ENCODE measurements at regions not wholly inside any gene's neighbourhood (a gene's known extent, or its start where the extent isn't known, plus 50 kb on each side); places are given as distances from the start of the nearest gene placed in this dataset.
"Not testable (repeated sequence)": the region's sequence is repeated elsewhere in the genome, so short reads cannot be mapped to it uniquely, and the experiment has no call there.

DNA sequence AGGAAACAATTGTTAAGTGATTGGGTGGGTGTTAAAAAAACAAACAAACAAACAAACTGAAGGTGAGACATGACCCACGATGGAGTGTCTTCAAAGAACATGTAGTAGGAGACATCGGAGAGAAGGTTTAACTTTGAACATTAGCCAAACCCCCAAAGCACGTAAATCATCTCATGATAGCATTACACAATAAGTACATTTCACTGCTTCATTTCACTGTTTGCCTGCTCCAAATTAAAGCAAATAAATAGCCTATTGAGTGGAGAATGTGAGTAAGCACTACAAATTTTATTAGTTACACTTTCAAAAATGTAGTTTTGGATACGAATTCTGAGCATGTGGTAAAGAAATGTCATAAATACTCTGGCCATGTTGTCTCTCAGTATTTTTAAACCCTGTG is 287.0 kb downstream of the SI start:
- in situ Hi-C loops (cut with MboI; ENCODE audit: low sequenced_read_pairs, unreplicated experiment), result no loop called here

GRCh38 chr3:164784407-164784806 is 293.9 kb downstream of the SI start:
- in situ Hi-C loops (cut with MboI; ENCODE audit: low sequenced_read_pairs, unreplicated experiment); DNase-seq (ENCODE audit: low spot score): not testable (repeated sequence)

More for the DNA sequence above, 287.0 kb downstream of the SI start:
- DNase-seq (ENCODE audit: low spot score), result no peak
- TF ChIP-seq CTCF (IDR thresholded peaks at IDR 0.05; ENCODE audit: borderline replicate concordance, control extremely low read depth, extremely low read depth, insufficient read depth, missing control alignments), result no peak

- in situ Hi-C loops (cut with MboI; ENCODE audit: low sequenced_read_pairs, unreplicated experiment), result no loop called here
- DNase-seq (ENCODE audit: low spot score), result no peak
- no peak for TF ChIP-seq CTCF (IDR thresholded peaks at IDR 0.05; ENCODE audit: borderline replicate concordance, control extremely low read depth, extremely low read depth, insufficient read depth, missing control alignments)
Measured at GRCh38 chr3:164781755-164782154, 296.5 kb downstream of the SI start.

DNA sequence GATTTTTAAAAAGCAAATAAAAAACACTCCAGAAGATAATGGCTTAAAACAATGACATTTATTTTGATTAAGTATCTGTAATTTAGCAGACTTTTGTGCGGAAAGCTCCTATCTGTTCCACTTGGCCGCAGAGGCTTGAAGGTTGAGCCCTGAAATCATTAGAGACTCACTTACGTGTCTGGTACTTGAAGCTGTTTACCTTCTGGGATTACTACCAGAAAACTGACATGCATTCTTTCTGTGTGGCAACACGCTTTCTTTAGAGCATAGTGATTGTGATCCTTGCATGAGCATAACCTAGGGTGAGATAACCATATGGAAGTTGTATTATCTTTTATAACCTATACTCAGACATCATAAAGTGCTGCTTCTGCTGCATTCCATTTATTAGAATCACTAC is 298.5 kb downstream of the SI start:
- in situ Hi-C loops (cut with MboI; ENCODE audit: low sequenced_read_pairs, unreplicated experiment), result no loop called here
- DNase-seq (ENCODE audit: low spot score), result no peak
- TF ChIP-seq CTCF (IDR thresholded peaks at IDR 0.05; ENCODE audit: borderline replicate concordance, control extremely low read depth, extremely low read depth, insufficient read depth, missing control alignments), result no peak

DNA sequence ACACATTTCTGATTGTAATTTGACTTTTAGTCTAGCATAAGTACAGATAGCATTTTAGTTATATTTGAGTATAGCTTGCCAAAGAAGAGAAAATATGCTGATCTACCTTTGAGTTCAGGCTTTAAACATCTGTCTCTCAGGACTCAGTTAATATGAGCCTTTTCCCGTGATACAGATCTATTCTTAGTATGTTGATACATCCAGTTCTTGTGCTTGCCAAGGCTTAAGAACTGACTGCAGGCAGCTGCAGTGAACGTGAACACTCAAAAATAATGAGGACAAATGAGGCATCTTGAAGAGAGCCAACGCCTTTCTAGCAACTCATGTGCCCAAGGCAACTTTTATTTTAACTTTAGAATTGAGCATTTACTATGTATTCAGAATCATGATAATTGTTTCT is 325.5 kb downstream of the SI start:
- in situ Hi-C loops (cut with MboI; ENCODE audit: low sequenced_read_pairs, unreplicated experiment), result no loop called here
- DNase-seq (ENCODE audit: low spot score), result no peak
- TF ChIP-seq CTCF (IDR thresholded peaks at IDR 0.05; ENCODE audit: borderline replicate concordance, control extremely low read depth, extremely low read depth, insufficient read depth, missing control alignments), result no peak

DNA sequence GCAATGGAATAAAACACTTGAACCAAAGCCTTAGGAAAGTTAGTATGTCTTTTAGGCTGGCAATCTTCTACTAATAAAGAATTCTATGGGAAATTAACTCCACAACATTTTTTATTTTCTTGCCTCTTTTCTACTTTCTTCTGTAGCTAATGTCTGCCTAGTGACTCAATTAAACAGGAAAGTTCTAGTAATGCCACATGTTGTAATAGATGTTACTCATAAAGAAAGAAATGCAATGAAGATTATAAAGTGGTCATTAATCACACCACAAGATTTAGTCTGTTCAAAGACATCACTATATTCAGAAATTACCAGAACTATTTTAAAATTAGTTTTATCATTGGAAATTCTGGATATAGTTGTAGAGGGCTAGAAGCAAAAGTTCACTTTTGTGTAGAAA is 329.7 kb downstream of the SI start:
- no peak for TF ChIP-seq CTCF (IDR thresholded peaks at IDR 0.05; ENCODE audit: borderline replicate concordance, control extremely low read depth, extremely low read depth, insufficient read depth, missing control alignments)
- no peak for DNase-seq (ENCODE audit: low spot score)
- in situ Hi-C loops (cut with MboI; ENCODE audit: low sequenced_read_pairs, unreplicated experiment), result no loop called here

DNA sequence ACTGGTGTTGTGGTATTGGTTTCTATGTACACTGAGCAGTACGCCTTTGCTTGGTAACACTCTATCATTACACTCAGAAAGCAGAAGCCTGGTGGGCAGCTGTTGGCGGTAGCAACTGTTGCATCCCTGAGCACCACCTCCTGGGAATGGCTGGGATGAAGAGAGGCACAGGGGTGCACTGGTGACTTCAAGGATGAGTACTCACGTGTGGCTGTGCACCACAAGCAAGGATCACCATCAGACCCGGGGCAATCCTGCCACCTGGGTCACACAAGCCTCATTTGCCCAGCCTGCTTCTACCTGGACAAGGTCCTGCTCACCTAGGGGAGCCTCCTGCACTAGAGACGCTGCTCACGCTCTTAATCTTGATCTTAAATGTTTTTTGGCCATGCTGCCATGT is 336.4 kb downstream of the SI start:
- no peak for DNase-seq (ENCODE audit: low spot score)
- no peak for TF ChIP-seq CTCF (IDR thresholded peaks at IDR 0.05; ENCODE audit: borderline replicate concordance, control extremely low read depth, extremely low read depth, insufficient read depth, missing control alignments)
- in situ Hi-C loops (cut with MboI; ENCODE audit: low sequenced_read_pairs, unreplicated experiment), result no loop called here
